Loucy (cell line): ENCODE measurements at regions not wholly inside any gene's neighbourhood (a gene's known extent, or its start where the extent isn't known, plus 50 kb on each side); places are given as distances from the start of the nearest gene placed in this dataset.

ENCODE experiments used
- EZH2phosphoT487 ChIP-seq: fragments of 200-600 bp; IDR thresholded peaks from 2 replicates; pipeline ENCODE4 v1.6.1; 2018; ENCODE audit warnings: antibody characterized with exemption, mild to moderate bottlenecking, moderate library complexity, borderline replicate concordance
- TF ChIP-seq, protein P1 (sequence below): fragments of 200-600 bp; sonication (generic); conservative IDR thresholded peaks from 2 replicates; pipeline ENCODE4 v1.5.1; 2014; ENCODE audit warnings: mild to moderate bottlenecking, antibody characterized with exemption, low read length

DNA sequence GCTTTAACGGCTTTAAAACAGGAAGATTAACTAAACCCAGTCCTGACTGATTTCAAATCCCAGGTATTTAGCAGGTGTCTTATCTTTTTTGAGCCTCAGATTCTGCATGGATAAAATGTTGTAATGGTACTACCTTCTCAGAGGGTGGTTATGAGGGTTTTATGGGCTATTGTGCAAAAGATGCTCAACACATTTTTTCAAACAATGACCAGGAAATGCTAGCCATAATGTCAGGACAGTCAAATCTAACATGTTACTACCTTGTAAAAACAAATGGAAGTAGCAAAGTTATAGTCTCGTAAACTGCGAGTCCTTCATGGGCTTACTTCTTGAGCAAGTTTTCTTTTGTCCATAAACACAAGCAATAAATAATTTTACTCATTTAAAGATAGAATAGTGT is 162.1 kb upstream of the TFPI start:
- TF ChIP-seq, protein P1, sequence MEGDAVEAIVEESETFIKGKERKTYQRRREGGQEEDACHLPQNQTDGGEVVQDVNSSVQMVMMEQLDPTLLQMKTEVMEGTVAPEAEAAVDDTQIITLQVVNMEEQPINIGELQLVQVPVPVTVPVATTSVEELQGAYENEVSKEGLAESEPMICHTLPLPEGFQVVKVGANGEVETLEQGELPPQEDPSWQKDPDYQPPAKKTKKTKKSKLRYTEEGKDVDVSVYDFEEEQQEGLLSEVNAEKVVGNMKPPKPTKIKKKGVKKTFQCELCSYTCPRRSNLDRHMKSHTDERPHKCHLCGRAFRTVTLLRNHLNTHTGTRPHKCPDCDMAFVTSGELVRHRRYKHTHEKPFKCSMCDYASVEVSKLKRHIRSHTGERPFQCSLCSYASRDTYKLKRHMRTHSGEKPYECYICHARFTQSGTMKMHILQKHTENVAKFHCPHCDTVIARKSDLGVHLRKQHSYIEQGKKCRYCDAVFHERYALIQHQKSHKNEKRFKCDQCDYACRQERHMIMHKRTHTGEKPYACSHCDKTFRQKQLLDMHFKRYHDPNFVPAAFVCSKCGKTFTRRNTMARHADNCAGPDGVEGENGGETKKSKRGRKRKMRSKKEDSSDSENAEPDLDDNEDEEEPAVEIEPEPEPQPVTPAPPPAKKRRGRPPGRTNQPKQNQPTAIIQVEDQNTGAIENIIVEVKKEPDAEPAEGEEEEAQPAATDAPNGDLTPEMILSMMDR, result no peak
- TF ChIP-seq EZH2phosphoT487, result no peak
